SK-N-SH (cell line): ENCODE measurements at regions not wholly inside any gene's neighbourhood (a gene's known extent, or its start where the extent isn't known, plus 50 kb on each side); places are given as distances from the start of the nearest gene placed in this dataset.

Experiments
- CTCF ChIA-PET: fragments of 300-600, 350-600 bp; formaldehyde crosslinking; extraction: SDS; loops from one replicate; lab custom pipeline; 2021; lab: Yijun Ruan, JAX
- POLR2A ChIA-PET: fragments of 350-600 bp; sonication (Branson Sonifier 250); formaldehyde crosslinking; extraction: SDS; loops from one replicate; lab custom pipeline; 2020; ENCODE audit warnings: antibody characterized with exemption, inconsistent platforms; lab: Yijun Ruan, JAX
- DNase-seq: peaks from one replicate; pipeline ENCODE4 v3.0.0; 2012
- H2AFZ ChIP-seq: fragments of 200-600 bp; sonication (generic); 2 replicates; pipeline ENCODE4 v1.8.1; 2016; ENCODE audit warnings: antibody characterized with exemption, mild to moderate bottlenecking, low read depth
- H3F3A ChIP-seq: fragments of 200-600 bp; sonication (generic); replicated peaks from 2 replicates; pipeline ENCODE3; 2016; ENCODE audit warnings: antibody characterized with exemption, mild to moderate bottlenecking; ENCODE audit not compliant: insufficient read depth
- H3K27ac ChIP-seq, 2 experiments: fragments of 200-500 bp in 1 of 2; fragments of 200-600 bp in 1 of 2; sonication (Bioruptor generic) in 1 of 2; sonication (generic), shearing (Covaris generic) in 1 of 2; 2 replicates each; pipeline versions ENCODE4 v1.5.1 to v1.6.1; 2014 to 2016; ENCODE audit warnings: low read depth in 2 of 2, inconsistent platforms in 1 of 2, low read length in 1 of 2, mild to moderate bottlenecking in 1 of 2, mixed read lengths in 1 of 2
- H3K27me3 ChIP-seq: fragments of 200-600 bp; sonication (generic), shearing (Covaris generic); 2 replicates; pipeline ENCODE4 v1.6.1; 2016; ENCODE audit warnings: mixed run types; ENCODE audit not compliant: insufficient read depth
- H3K36me3 ChIP-seq, 2 experiments: fragments of 200-500 bp in 1 of 2; fragments of 200-600 bp in 1 of 2; sonication (Bioruptor generic) in 1 of 2; sonication (generic) in 1 of 2; replicated peaks in 1 of 2; 2 replicates each; pipeline versions ENCODE3 to v1.5.1; 2014 to 2016; ENCODE audit warnings: low read length in 1 of 2, mild to moderate bottlenecking in 1 of 2; ENCODE audit not compliant: insufficient read depth in 2 of 2, control insufficient read depth in 1 of 2
- H3K4me1 ChIP-seq, 2 experiments: fragments of 200-500 bp in 1 of 2; fragments of 200-600 bp in 1 of 2; sonication (Bioruptor generic) in 1 of 2; sonication (generic), shearing (Covaris generic) in 1 of 2; 2 replicates each; pipeline versions ENCODE4 v1.5.1 to v1.6.1; 2014 to 2016; ENCODE audit warnings: low read depth in 1 of 2, low read length in 1 of 2, mixed run types in 1 of 2; ENCODE audit not compliant: insufficient read depth in 2 of 2, control insufficient read depth in 1 of 2
- H3K4me2 ChIP-seq: fragments of 200-600 bp; sonication (generic), shearing (Covaris generic); 2 replicates; pipeline ENCODE4 v1.6.1; 2017; ENCODE audit warnings: mixed run types
- H3K4me3 ChIP-seq, 2 experiments: fragments of 200-500 bp in 1 of 2; fragments of 200-600 bp in 1 of 2; sonication (Bioruptor generic) in 1 of 2; sonication (generic), shearing (Covaris generic) in 1 of 2; 2 replicates each; pipeline versions ENCODE4 v1.5.1 to v1.8.1; 2014 to 2016; ENCODE audit warnings: low read depth in 2 of 2, inconsistent platforms in 1 of 2, low read length in 1 of 2, mild to moderate bottlenecking in 1 of 2, mixed read lengths in 1 of 2, moderate library complexity in 1 of 2
- H3K79me2 ChIP-seq: fragments of 200-600 bp; sonication (generic); 2 replicates; pipeline ENCODE4 v1.8.1; 2017; ENCODE audit warnings: mild to moderate bottlenecking; ENCODE audit not compliant: insufficient read depth
- H3K9ac ChIP-seq: fragments of 200-600 bp; sonication (generic); 2 replicates; pipeline ENCODE4 v1.6.1; 2017; ENCODE audit warnings: mixed run types
- H3K9me2 ChIP-seq: fragments of 200-600 bp; sonication (generic); 2 replicates; pipeline ENCODE4 v1.6.1; 2017; ENCODE audit warnings: mixed run types
- H3K9me3 ChIP-seq: fragments of 200-600 bp; sonication (generic); 2 replicates; pipeline ENCODE4 v1.6.1; 2017; ENCODE audit warnings: mixed run types, mild to moderate bottlenecking, moderate library complexity
- H4K20me1 ChIP-seq: fragments of 200-600 bp; sonication (generic); 2 replicates; pipeline ENCODE4 v1.6.1; 2017; ENCODE audit warnings: mild to moderate bottlenecking, mixed run types; ENCODE audit not compliant: insufficient read depth
- EZH2phosphoT487 ChIP-seq: fragments of 200-600 bp; sonication (generic); IDR thresholded peaks from 2 replicates; pipeline ENCODE4 v1.6.1; 2017; ENCODE audit warnings: low read depth, mixed run types, mild to moderate bottlenecking, antibody characterized with exemption, moderate library complexity, borderline replicate concordance
- FOXJ3 ChIP-seq: sonication (generic); formaldehyde crosslinking; IDR thresholded peaks from 2 replicates; pipeline ENCODE4 v1.5.1; 2020; ENCODE audit warnings: mild to moderate bottlenecking, missing genetic modification reagents
- FOXM1 ChIP-seq: IDR thresholded peaks from 2 replicates; pipeline ENCODE4 v1.4.0; 2012; ENCODE audit warnings: low read depth, mild to moderate bottlenecking
- IRF3 ChIP-seq: fragments of 150-350 bp; IDR thresholded peaks from 2 replicates; pipeline ENCODE4 v1.6.1; 2016; ENCODE audit warnings: mild to moderate bottlenecking, low read depth, low read length
- JUND ChIP-seq: IDR thresholded peaks from 2 replicates; pipeline ENCODE4 v1.4.0; 2012
- MEF2A ChIP-seq: IDR thresholded peaks from 2 replicates; pipeline ENCODE4 v1.4.0; 2012; ENCODE audit warnings: low read depth, borderline replicate concordance
- MXI1 ChIP-seq: IDR thresholded peaks from 2 replicates; pipeline ENCODE4 v1.6.1; 2012; ENCODE audit warnings: mild to moderate bottlenecking, low read depth, low read length, improper control_type of control experiment
- NRF1 ChIP-seq: IDR thresholded peaks from 2 replicates; pipeline ENCODE4 v1.6.1; 2012; ENCODE audit warnings: low read depth, mild to moderate bottlenecking, low read length
- RFX5 ChIP-seq: IDR thresholded peaks from 2 replicates; pipeline ENCODE4 v1.6.1; 2012; ENCODE audit warnings: mild to moderate bottlenecking, improper control_type of control experiment, low read length
- RXRA ChIP-seq: IDR thresholded peaks from 2 replicates; pipeline ENCODE4 v1.4.0; 2012; ENCODE audit warnings: low read depth, mild to moderate bottlenecking, borderline replicate concordance
- TCF12 ChIP-seq: IDR thresholded peaks from 2 replicates; pipeline ENCODE4 v1.4.0; 2012
- TEAD4 ChIP-seq: IDR thresholded peaks from 2 replicates; pipeline ENCODE4 v1.4.0; 2012; ENCODE audit warnings: mild to moderate bottlenecking, borderline replicate concordance; ENCODE audit not compliant: insufficient read depth
- USF2 ChIP-seq: fragments of 150-350 bp; IDR thresholded peaks from 2 replicates; pipeline ENCODE4 v1.6.1; 2017; ENCODE audit warnings: antibody characterized with exemption, low read length, low read depth, borderline replicate concordance
- ZBTB33 ChIP-seq: IDR thresholded peaks from 2 replicates; pipeline ENCODE4 v1.4.0; 2012; ENCODE audit warnings: low read depth, borderline replicate concordance
- WGBS: methylation state at CpG from one replicate; pipeline ENCODE4 v1.1.6; 2017; ENCODE audit warnings: low lambda C conversion rate; 5-methylcytosine and 5-hydroxymethylcytosine counted together

- H3K4me3 ChIP-seq, result no peak overlapping the region
- no peaks in the 10 kb centered on the region for H3K9me2 ChIP-seq
- POLR2A ChIA-PET, result no interaction called here
- 2% methylated on average over 2 of the region's 2 CpGs for WGBS
- no peak overlapping the region for H3K27ac ChIP-seq
- TF ChIP-seq ZBTB33, result no peak
- no peak for TF ChIP-seq EZH2phosphoT487
- TF ChIP-seq IRF3, result no peak
- TF ChIP-seq JUND, result no peak
- TF ChIP-seq MEF2A, result no peak
- TF ChIP-seq FOXJ3 (CRISPR knock-in tag), result no peak
- TF ChIP-seq RFX5, result no peak
- no peak for TF ChIP-seq TEAD4
- TF ChIP-seq TCF12, result no peak
- TF ChIP-seq FOXM1, result no peak
- CTCF ChIA-PET, result interaction anchor here (1.4 kb wide), 1 partner anchor 213 kb away, joined by 5 read pairs; no protein-coding TSS in a partner anchor
- no peaks in the 10 kb centered on the region for H4K20me1 ChIP-seq
- no peak overlapping the region for H2AFZ ChIP-seq
- H3K9me3 ChIP-seq, result no peaks in the 10 kb centered on the region
- H3K4me1 ChIP-seq, result no peaks in the 10 kb centered on the region
- no peaks in the 10 kb centered on the region; the same call in 1 of the 2 replicates for H3K79me2 ChIP-seq
- H3K27me3 ChIP-seq, result no peaks in the 10 kb centered on the region
- no peak overlapping the region for H3K9ac ChIP-seq
- H3K4me2 ChIP-seq, result no peak overlapping the region
- no peak for DNase-seq
- H3F3A ChIP-seq, result no peaks in the 10 kb centered on the region
- H3K36me3 ChIP-seq, result no peaks in the 10 kb centered on the region
Observed at GRCh38 chr2:84102274-84102673, 356.8 kb downstream of the SUCLG1 start.

GRCh38 chr2:84088656-84089055 is 370.4 kb downstream of the SUCLG1 start:
- no peaks in the 10 kb centered on the region for H3K79me2 ChIP-seq
- no peak for TF ChIP-seq RXRA
- no peak for TF ChIP-seq MXI1
- TF ChIP-seq RFX5, result no peak
- no peak for TF ChIP-seq NRF1
- no peak for TF ChIP-seq USF2
- no peak overlapping the region for H2AFZ ChIP-seq
- no peaks in the 10 kb centered on the region for H4K20me1 ChIP-seq
- H3K9ac ChIP-seq, result no peak overlapping the region
- no peak for DNase-seq
- no peaks in the 10 kb centered on the region for H3F3A ChIP-seq
- POLR2A ChIA-PET, result no interaction called here
- no peak overlapping the region for H3K27ac ChIP-seq
- no peaks in the 10 kb centered on the region for H3K4me1 ChIP-seq
- no peak overlapping the region for H3K4me2 ChIP-seq
- no peak overlapping the region for H3K4me3 ChIP-seq
- no peaks in the 10 kb centered on the region for H3K27me3 ChIP-seq
- H3K9me3 ChIP-seq, result no peaks in the 10 kb centered on the region
- H3K36me3 ChIP-seq, result no peaks in the 10 kb centered on the region
- H3K9me2 ChIP-seq, result no peaks in the 10 kb centered on the region
- CTCF ChIA-PET, result interaction anchor here (1.0 kb wide), 1 partner anchor 10 kb away, joined by 3 read pairs; no protein-coding TSS in a partner anchor
